NCI-H748 (cell line): ENCODE measurements at regions not wholly inside any gene's neighbourhood (a gene's known extent, or its start where the extent isn't known, plus 50 kb on each side); places are given as distances from the start of the nearest gene placed in this dataset.
A peak's percentile ranks its signal among the peaks of the same experiment; 100 is the strongest.

Experiments used
- DNase-seq: peaks from one replicate; lab custom pipeline; 2025; ENCODE audit not compliant: unreplicated experiment; lab: John Stamatoyannopoulos, UW

GRCh38 chr5:115409094-115409493 is 112.6 kb upstream of the CCDC112 start:
- no peak for DNase-seq

- DNase-seq = no peak
Observed at GRCh38 chr5:115402822-115403577, 106.5 kb upstream of the CCDC112 start.

- DNase-seq = no peak
Observed at GRCh38 chr5:115402092-115402491, 105.6 kb upstream of the CCDC112 start.

- no peak for DNase-seq
Observed at GRCh38 chr5:115398719-115399118, 102.3 kb upstream of the CCDC112 start.

- DNase-seq = no peak
Observed at GRCh38 chr5:115396688-115397087, 100.2 kb upstream of the CCDC112 start.

- DNase-seq = no peak
Observed at GRCh38 chr5:115396081-115396480, 99.6 kb upstream of the CCDC112 start.

GRCh38 chr5:115394531-115394930 is 98.1 kb upstream of the CCDC112 start:
- no peak for DNase-seq

- no peak for DNase-seq
Observed at GRCh38 chr5:115393239-115393638, 96.8 kb upstream of the CCDC112 start.

- no peak for DNase-seq
Observed at GRCh38 chr5:115392611-115393010, 96.2 kb upstream of the CCDC112 start.

- no peak for DNase-seq
Observed at GRCh38 chr5:115391780-115392179, 95.3 kb upstream of the CCDC112 start.

GRCh38 chr5:115389799-115390382 is 93.4 kb upstream of the CCDC112 start:
- DNase-seq = no peak

- DNase-seq = no peak
Observed at GRCh38 chr5:115389034-115389798, 92.8 kb upstream of the CCDC112 start.

- DNase-seq = no peak
Observed at GRCh38 chr5:115388240-115388639, 91.8 kb upstream of the CCDC112 start.

- no peak for DNase-seq
Observed at GRCh38 chr5:115387816-115388215, 91.4 kb upstream of the CCDC112 start.

GRCh38 chr5:115386657-115387056 is 90.2 kb upstream of the CCDC112 start:
- no peak for DNase-seq

GRCh38 chr5:115384587-115385375 is 88.3 kb upstream of the CCDC112 start:
- DNase-seq = no peak

- no peak for DNase-seq
Observed at GRCh38 chr5:115382989-115383388, 86.5 kb upstream of the CCDC112 start.

- DNase-seq = no peak
Observed at GRCh38 chr5:115381911-115382662, 85.6 kb upstream of the CCDC112 start.

GRCh38 chr5:115379622-115380344 is 83.3 kb upstream of the CCDC112 start:
- DNase-seq = peak; percentile 90

- no peak for DNase-seq
Observed at GRCh38 chr5:115378754-115379153, 82.3 kb upstream of the CCDC112 start.
